Activated CD8-positive, alpha-beta T cell treated with anti-CD3 and anti-CD28 coated beads for 36 hours (primary cell): ENCODE measurements at regions not wholly inside any gene's neighbourhood (a gene's known extent, or its start where the extent isn't known, plus 50 kb on each side); places are given as distances from the start of the nearest gene placed in this dataset.

Source experiments
- ATAC-seq: fragments of 200-7000 bp; cut with Tn5 transposase; one replicate; pipeline ENCODE4 v1.10.0; 2021; ENCODE audit warnings: mild to moderate bottlenecking, moderate library complexity
- CTCF ChIA-PET: fragments of 350-600 bp; sonication (Branson Sonifier 250); formaldehyde crosslinking; loops from one replicate; lab custom pipeline; 2021; ENCODE audit warnings: antibody characterized with exemption; lab: Charles Lee
- POLR2A ChIA-PET: fragments of 350-600 bp; sonication (Branson Sonifier 250); formaldehyde crosslinking; loops from one replicate; lab custom pipeline; 2021; ENCODE audit warnings: antibody characterized with exemption; lab: Charles Lee
- DNase-seq: peaks from one replicate; pipeline ENCODE4 v3.0.0-alpha.2; 2020
- H3K27ac Mint-ChIP-seq: one replicate; pipeline ENCODE4 v1.8.0; 2021; ENCODE audit warnings: mild to moderate bottlenecking, mixed read lengths
- H3K27me3 Mint-ChIP-seq: one replicate; pipeline ENCODE4 v1.8.0; 2021; ENCODE audit warnings: mixed read lengths
- H3K36me3 Mint-ChIP-seq: one replicate; pipeline ENCODE4 v1.8.0; 2021; ENCODE audit warnings: low read depth, mixed read lengths
- H3K4me1 Mint-ChIP-seq: one replicate; pipeline ENCODE4 v1.8.0; 2021; ENCODE audit warnings: low read depth, mixed read lengths
- H3K4me3 Mint-ChIP-seq: one replicate; pipeline ENCODE4 v1.8.0; 2021; ENCODE audit warnings: mild to moderate bottlenecking, moderate library complexity, mixed read lengths
- H3K9me3 Mint-ChIP-seq: one replicate; pipeline ENCODE4 v1.8.0; 2021; ENCODE audit warnings: mixed read lengths
- intact Hi-C: fragments of 100-400 bp; cut with micrococcal nuclease; formaldehyde crosslinking; loops from one replicate; pipeline ENCODE4 v1.10.0; 2022
- TF ChIP-seq, protein P1 (sequence below): fragments of 200-600 bp; IDR thresholded peaks from one replicate; pipeline ENCODE4 v1.8.0; 2022; ENCODE audit warnings: antibody characterized with exemption, mild to moderate bottlenecking

DNA sequence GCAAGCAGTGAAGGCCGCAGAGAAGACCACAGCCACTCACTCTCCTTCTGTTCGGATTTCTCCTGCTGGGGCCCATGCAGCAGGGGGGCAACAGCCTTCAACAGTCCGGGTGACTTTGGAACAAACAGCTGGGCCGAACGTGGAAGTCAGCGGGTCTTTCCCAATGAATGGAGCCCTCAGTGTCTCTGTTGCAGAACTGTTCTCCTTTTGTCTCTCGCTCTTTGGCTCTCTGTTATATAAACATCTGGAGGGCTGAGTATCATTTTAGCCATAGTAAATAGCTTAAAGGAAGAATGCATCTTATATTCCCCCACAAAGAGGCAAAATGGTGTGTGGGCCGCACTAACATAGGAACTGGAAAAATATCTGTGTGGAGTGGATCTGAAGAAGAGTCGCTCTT, 136.7 kb upstream of the RALGAPA2 start:
- ATAC-seq: no peak
- no peak overlapping the region for H3K27ac Mint-ChIP-seq
- intact Hi-C loops: no loop called here
- peaks cover 2% of the 10 kb centered on the region for H3K27me3 Mint-ChIP-seq
- ChIA-PET POLR2A (interaction anchor here (0.6 kb wide), 1 partner anchor 114 kb away, joined by 3 read pairs; no protein-coding TSS in a partner anchor), CTCF (interaction anchor here (1.5 to 2.3 kb wide), 2 partner anchors 11 to 24 kb away, joined by 3 to 11 read pairs; no protein-coding TSS in a partner anchor)
- H3K9me3 Mint-ChIP-seq: no peaks in the 10 kb centered on the region
- no peak overlapping the region for H3K4me3 Mint-ChIP-seq
- TF ChIP-seq, protein P1, sequence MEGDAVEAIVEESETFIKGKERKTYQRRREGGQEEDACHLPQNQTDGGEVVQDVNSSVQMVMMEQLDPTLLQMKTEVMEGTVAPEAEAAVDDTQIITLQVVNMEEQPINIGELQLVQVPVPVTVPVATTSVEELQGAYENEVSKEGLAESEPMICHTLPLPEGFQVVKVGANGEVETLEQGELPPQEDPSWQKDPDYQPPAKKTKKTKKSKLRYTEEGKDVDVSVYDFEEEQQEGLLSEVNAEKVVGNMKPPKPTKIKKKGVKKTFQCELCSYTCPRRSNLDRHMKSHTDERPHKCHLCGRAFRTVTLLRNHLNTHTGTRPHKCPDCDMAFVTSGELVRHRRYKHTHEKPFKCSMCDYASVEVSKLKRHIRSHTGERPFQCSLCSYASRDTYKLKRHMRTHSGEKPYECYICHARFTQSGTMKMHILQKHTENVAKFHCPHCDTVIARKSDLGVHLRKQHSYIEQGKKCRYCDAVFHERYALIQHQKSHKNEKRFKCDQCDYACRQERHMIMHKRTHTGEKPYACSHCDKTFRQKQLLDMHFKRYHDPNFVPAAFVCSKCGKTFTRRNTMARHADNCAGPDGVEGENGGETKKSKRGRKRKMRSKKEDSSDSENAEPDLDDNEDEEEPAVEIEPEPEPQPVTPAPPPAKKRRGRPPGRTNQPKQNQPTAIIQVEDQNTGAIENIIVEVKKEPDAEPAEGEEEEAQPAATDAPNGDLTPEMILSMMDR: no peak
- no peak for DNase-seq
- no peaks in the 10 kb centered on the region for H3K4me1 Mint-ChIP-seq
- H3K36me3 Mint-ChIP-seq: no peaks in the 10 kb centered on the region

DNA sequence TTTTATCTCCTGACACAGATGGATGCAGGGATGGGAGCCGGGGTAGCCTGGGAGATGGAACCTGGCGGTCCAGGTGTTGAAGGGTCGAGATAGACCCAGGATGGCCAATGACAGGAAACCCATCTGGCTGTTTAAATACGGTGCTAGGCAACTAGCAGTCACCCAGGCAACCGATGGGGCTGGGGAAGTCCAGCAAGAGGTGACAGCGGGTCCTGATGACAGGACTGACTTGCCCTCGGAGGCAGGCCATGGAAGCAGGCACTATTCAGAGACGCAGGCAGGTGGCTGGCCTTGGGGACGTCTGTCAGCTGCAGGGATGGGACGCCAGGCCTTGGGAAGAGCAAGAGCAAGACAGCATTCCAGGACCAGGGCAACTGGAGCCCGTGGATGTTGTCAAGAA, 135.4 kb upstream of the RALGAPA2 start:
- ChIA-PET POLR2A (no interaction called here), CTCF (interaction anchor here (3.5 kb wide), 1 partner anchor 12 kb away, joined by 18 read pairs; no protein-coding TSS in a partner anchor)
- no peaks in the 10 kb centered on the region for H3K4me1 Mint-ChIP-seq
- DNase-seq (no peak), ATAC-seq (no peak)
- TF ChIP-seq, protein P1: no peak
- H3K27ac Mint-ChIP-seq: no peak overlapping the region
- peaks cover 2% of the 10 kb centered on the region for H3K27me3 Mint-ChIP-seq
- intact Hi-C loops: no loop called here
- no peaks in the 10 kb centered on the region for H3K9me3 Mint-ChIP-seq
- H3K36me3 Mint-ChIP-seq: no peaks in the 10 kb centered on the region
- no peak overlapping the region for H3K4me3 Mint-ChIP-seq

DNA sequence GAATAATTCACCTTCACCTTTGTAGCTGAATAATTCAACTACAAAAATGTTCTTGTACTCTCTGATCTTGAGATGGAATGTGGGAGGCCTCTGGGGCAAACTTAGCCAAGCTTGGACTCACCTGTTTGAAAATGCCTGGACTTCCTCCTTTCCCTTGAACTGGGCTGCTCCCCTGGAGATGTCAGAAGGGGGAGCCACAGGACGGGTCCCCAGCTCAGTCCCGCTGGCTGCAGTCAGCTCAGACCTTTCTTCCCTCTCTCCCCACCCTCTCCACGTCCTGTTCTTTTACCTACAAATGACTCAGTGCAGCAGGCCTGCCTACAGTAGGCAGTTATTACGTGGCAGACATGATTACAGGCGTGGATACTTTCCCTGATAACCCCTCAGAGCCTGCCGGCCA, 131.5 kb upstream of the RALGAPA2 start:
- intact Hi-C loops: no loop called here
- Mint-ChIP-seq H3K9me3 (no peaks in the 10 kb centered on the region), H3K27ac (no peak overlapping the region), H3K4me3 (no peak overlapping the region), H3K36me3 (no peaks in the 10 kb centered on the region), H3K27me3 (peaks cover 2% of the 10 kb centered on the region), H3K4me1 (no peaks in the 10 kb centered on the region)
- no peak for ATAC-seq
- POLR2A ChIA-PET: interaction anchor here (0.5 kb wide), 1 partner anchor 713 kb away, joined by 3 read pairs; no protein-coding TSS in a partner anchor
- no peak for DNase-seq
- TF ChIP-seq, protein P1: no peak
- CTCF ChIA-PET: interaction anchor here (0.7 kb wide), 2 partner anchors 19 to 100 kb away, joined by 3 to 4 read pairs; no protein-coding TSS in a partner anchor

DNA sequence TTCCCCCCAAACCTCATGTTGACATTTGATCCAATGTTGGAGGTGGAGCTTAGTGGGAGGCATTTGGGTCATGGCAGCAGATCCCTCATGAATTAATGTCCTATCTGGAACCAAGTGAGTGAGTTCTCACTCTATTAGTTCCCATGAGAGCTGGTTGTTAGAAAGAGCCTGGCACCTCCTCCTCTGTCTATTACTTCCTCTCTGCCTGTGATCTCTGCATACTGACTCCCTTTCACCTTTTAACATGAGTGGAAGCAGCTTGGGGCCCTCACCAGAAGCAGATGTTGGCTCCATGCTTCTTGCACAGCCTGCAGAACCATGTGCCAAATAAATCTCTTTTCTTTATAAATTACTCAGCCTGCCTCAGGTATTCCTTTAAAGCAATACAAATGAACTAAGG, 127.3 kb upstream of the RALGAPA2 start:
- ATAC-seq: no peak
- TF ChIP-seq, protein P1: no peak
- peaks cover 4% of the 10 kb centered on the region for H3K27me3 Mint-ChIP-seq
- DNase-seq: no peak
- POLR2A ChIA-PET: no interaction called here
- CTCF ChIA-PET: interaction anchor here (4.8 to 5.3 kb wide), 2 partner anchors 14 to 20 kb away, joined by 32 to 42 read pairs; no protein-coding TSS in a partner anchor
- intact Hi-C loops: no loop called here
- no peak overlapping the region for H3K27ac Mint-ChIP-seq
- peaks cover 3% of the 10 kb centered on the region for H3K4me1 Mint-ChIP-seq
- H3K9me3 Mint-ChIP-seq: no peaks in the 10 kb centered on the region
- H3K36me3 Mint-ChIP-seq: no peaks in the 10 kb centered on the region
- H3K4me3 Mint-ChIP-seq: no peak overlapping the region

DNA sequence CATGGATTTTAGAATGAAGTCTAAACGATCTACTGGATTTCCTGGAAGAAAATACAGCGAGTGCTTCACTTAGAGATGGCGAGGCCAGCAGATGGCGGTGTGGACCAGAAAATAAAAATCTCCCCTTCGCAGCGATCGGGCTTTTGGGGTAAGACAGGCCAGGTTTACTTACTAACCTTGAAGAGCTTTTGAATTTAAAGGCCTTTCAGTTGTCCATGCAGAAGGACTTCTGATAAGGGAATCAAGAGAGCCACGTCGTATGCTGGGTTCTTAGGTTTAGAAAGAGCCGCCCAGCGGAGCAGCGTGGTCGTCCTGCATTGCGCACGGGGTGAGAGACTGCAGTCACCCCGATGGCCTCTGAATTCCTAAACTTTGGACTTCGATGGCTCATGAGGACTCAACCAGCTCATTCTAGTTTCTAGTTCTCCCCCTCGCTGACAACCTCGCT, 125.2 kb upstream of the RALGAPA2 start:
- no peak overlapping the region for H3K4me3 Mint-ChIP-seq
- ATAC-seq (peak; percentile 42), DNase-seq (peak; percentile 71)
- H3K9me3 Mint-ChIP-seq: no peaks in the 10 kb centered on the region
- TF ChIP-seq, protein P1: peak; percentile 72
- ChIA-PET CTCF (interaction anchor here (1.0 to 5.3 kb wide), 10 partner anchors 9 to 734 kb away, joined by 3 to 42 read pairs (median 6); no protein-coding TSS in a partner anchor), POLR2A (no interaction called here)
- intact Hi-C loops: no loop called here
- no peaks in the 10 kb centered on the region for H3K36me3 Mint-ChIP-seq
- H3K4me1 Mint-ChIP-seq: peaks cover 3% of the 10 kb centered on the region
- H3K27me3 Mint-ChIP-seq: peaks cover 7% of the 10 kb centered on the region
- H3K27ac Mint-ChIP-seq: no peak overlapping the region
